Activated T-helper 1 cell treated with anti-CD3 and anti-CD28 coated beads, Interleukin-12 subunit alpha, Interleukin-12 subunit beta, Interleukin-2, Interleukin-4 antibody, amounts not matched to agents 30 ng/mL and 10 ng/mL and 1 ng/mL, durations not matched to agents 14 hours and 24 hours and 36 hours (primary cell): ENCODE measurements at regions not wholly inside any gene's neighbourhood (a gene's known extent, or its start where the extent isn't known, plus 50 kb on each side); places are given as distances from the start of the nearest gene placed in this dataset.

ENCODE experiments used
- DNase-seq: peaks from one replicate; pipeline ENCODE4 v3.0.0; 2021; ENCODE audit warnings: low spot score
- H3K27ac Mint-ChIP-seq: one replicate; pipeline ENCODE4 v1.8.0; 2021; ENCODE audit warnings: mild to moderate bottlenecking, mixed read lengths
- H3K27me3 Mint-ChIP-seq: one replicate; pipeline ENCODE4 v1.8.0; 2022; ENCODE audit warnings: mild to moderate bottlenecking, moderate library complexity, mixed read lengths; ENCODE audit not compliant: insufficient read depth
- H3K36me3 Mint-ChIP-seq: one replicate; pipeline ENCODE4 v1.8.0; 2021; ENCODE audit warnings: low read depth, mixed read lengths
- H3K4me1 Mint-ChIP-seq: one replicate; pipeline ENCODE4 v1.8.0; 2021; ENCODE audit warnings: low read depth, mixed read lengths
- H3K4me3 Mint-ChIP-seq: one replicate; pipeline ENCODE4 v1.8.0; 2021; ENCODE audit warnings: mild to moderate bottlenecking, moderate library complexity, mixed read lengths
- H3K9me3 Mint-ChIP-seq: one replicate; pipeline ENCODE4 v1.8.0; 2021; ENCODE audit warnings: mixed read lengths
- intact Hi-C: fragments of 100-400 bp; cut with micrococcal nuclease; formaldehyde crosslinking; loops from one replicate; pipeline ENCODE4 v1.15.1; 2024

GRCh38 chr15:85847031-85847430 is 52.3 kb upstream of the KLHL25 start:
- peaks cover 28% of the 10 kb centered on the region for H3K27me3 Mint-ChIP-seq
- H3K36me3 Mint-ChIP-seq, result no peaks in the 10 kb centered on the region
- H3K27ac Mint-ChIP-seq, result no peak overlapping the region
- H3K4me1 Mint-ChIP-seq, result no peaks in the 10 kb centered on the region
- no peak for DNase-seq
- no peak overlapping the region for H3K4me3 Mint-ChIP-seq
- no peaks in the 10 kb centered on the region for H3K9me3 Mint-ChIP-seq
- intact Hi-C loops, result loop anchor here (10.0 kb wide), 2 partner anchors 232 to 552 kb away; no protein-coding TSS in a partner anchor

- Mint-ChIP-seq H3K4me1 (peaks cover 6% of the 10 kb centered on the region), H3K27me3 (peaks cover 30% of the 10 kb centered on the region), H3K36me3 (no peaks in the 10 kb centered on the region), H3K27ac (no peak overlapping the region), H3K4me3 (no peak overlapping the region), H3K9me3 (no peaks in the 10 kb centered on the region)
- intact Hi-C loops, result loop anchor here (10.0 kb wide), 2 partner anchors 235 to 555 kb away; no protein-coding TSS in a partner anchor
- DNase-seq, result no peak
Observed at GRCh38 chr15:85849946-85850345, 55.2 kb upstream of the KLHL25 start.

- Mint-ChIP-seq H3K9me3 (no peaks in the 10 kb centered on the region), H3K4me1 (peaks cover 6% of the 10 kb centered on the region), H3K36me3 (no peaks in the 10 kb centered on the region), H3K4me3 (no peak overlapping the region), H3K27me3 (peaks cover 20% of the 10 kb centered on the region), H3K27ac (no peak overlapping the region)
- intact Hi-C loops, result no loop called here
- DNase-seq, result no peak
Observed at GRCh38 chr15:85852969-85853368, 58.2 kb upstream of the KLHL25 start.

- DNase-seq, result peak; percentile 33
- Mint-ChIP-seq H3K4me1 (peaks cover 11% of the 10 kb centered on the region), H3K4me3 (no peak overlapping the region), H3K9me3 (no peaks in the 10 kb centered on the region), H3K27me3 (peaks cover 28% of the 10 kb centered on the region), H3K36me3 (no peaks in the 10 kb centered on the region), H3K27ac (no peak overlapping the region)
- intact Hi-C loops, result loop anchor here (2.0 kb wide), 1 partner anchor 1750 kb away; no protein-coding TSS in a partner anchor
Observed at GRCh38 chr15:85854345-85855097, 59.8 kb upstream of the KLHL25 start.

GRCh38 chr15:85858586-85859375 is 64.1 kb upstream of the KLHL25 start:
- Mint-ChIP-seq H3K4me3 (peak overlapping the region; percentile 37), H3K36me3 (no peaks in the 10 kb centered on the region), H3K9me3 (no peaks in the 10 kb centered on the region), H3K27me3 (peaks cover 25% of the 10 kb centered on the region), H3K4me1 (peaks cover 11% of the 10 kb centered on the region), H3K27ac (no peak overlapping the region)
- intact Hi-C loops, result loop anchor here (2.0 kb wide), 1 partner anchor 884 kb away; no protein-coding TSS in a partner anchor
- DNase-seq, result peak; percentile 64

GRCh38 chr15:85859671-85860070 is 64.9 kb upstream of the KLHL25 start:
- intact Hi-C loops, result loop anchor here (2.0 kb wide), 1 partner anchor 883 kb away; no protein-coding TSS in a partner anchor
- no peaks in the 10 kb centered on the region for H3K9me3 Mint-ChIP-seq
- H3K4me3 Mint-ChIP-seq, result no peak overlapping the region
- no peak for DNase-seq
- H3K27ac Mint-ChIP-seq, result no peak overlapping the region
- H3K36me3 Mint-ChIP-seq, result no peaks in the 10 kb centered on the region
- peaks cover 20% of the 10 kb centered on the region for H3K27me3 Mint-ChIP-seq
- H3K4me1 Mint-ChIP-seq, result peaks cover 5% of the 10 kb centered on the region

- Mint-ChIP-seq H3K4me1 (peaks cover 5% of the 10 kb centered on the region), H3K4me3 (no peak overlapping the region), H3K9me3 (no peaks in the 10 kb centered on the region), H3K27ac (no peak overlapping the region), H3K36me3 (no peaks in the 10 kb centered on the region), H3K27me3 (peaks cover 22% of the 10 kb centered on the region)
- no peak for DNase-seq
- intact Hi-C loops, result no loop called here
Observed at GRCh38 chr15:85860394-85861161, 65.9 kb upstream of the KLHL25 start.

- Mint-ChIP-seq H3K36me3 (no peaks in the 10 kb centered on the region), H3K4me3 (no peak overlapping the region), H3K4me1 (no peaks in the 10 kb centered on the region), H3K27me3 (peaks cover 13% of the 10 kb centered on the region), H3K27ac (no peak overlapping the region), H3K9me3 (no peaks in the 10 kb centered on the region)
- no peak for DNase-seq
- intact Hi-C loops, result no loop called here
Observed at GRCh38 chr15:85865070-85865684, 70.5 kb upstream of the KLHL25 start.

- H3K36me3 Mint-ChIP-seq, result no peaks in the 10 kb centered on the region
- H3K4me3 Mint-ChIP-seq, result no peak overlapping the region
- no peaks in the 10 kb centered on the region for H3K4me1 Mint-ChIP-seq
- intact Hi-C loops, result no loop called here
- H3K9me3 Mint-ChIP-seq, result no peaks in the 10 kb centered on the region
- DNase-seq, result no peak
- H3K27ac Mint-ChIP-seq, result no peak overlapping the region
- peaks cover 13% of the 10 kb centered on the region for H3K27me3 Mint-ChIP-seq
Observed at GRCh38 chr15:85867250-85867649, 72.5 kb upstream of the KLHL25 start.

GRCh38 chr15:85869124-85869523 is 74.4 kb upstream of the KLHL25 start:
- intact Hi-C loops, result no loop called here
- H3K27me3 Mint-ChIP-seq, result peaks cover 13% of the 10 kb centered on the region
- no peak overlapping the region for H3K4me3 Mint-ChIP-seq

GRCh38 chr15:85870216-85871014 is 75.7 kb upstream of the KLHL25 start:
- peaks cover 12% of the 10 kb centered on the region for H3K27me3 Mint-ChIP-seq
- intact Hi-C loops, result no loop called here
- no peaks in the 10 kb centered on the region for H3K9me3 Mint-ChIP-seq
- no peaks in the 10 kb centered on the region for H3K4me1 Mint-ChIP-seq
- H3K36me3 Mint-ChIP-seq, result no peaks in the 10 kb centered on the region
- no peak overlapping the region for H3K27ac Mint-ChIP-seq
- no peak for DNase-seq
- H3K4me3 Mint-ChIP-seq, result no peak overlapping the region

More at GRCh38 chr15:85869124-85869523, 74.4 kb upstream of the KLHL25 start:
- H3K9me3 Mint-ChIP-seq, result no peaks in the 10 kb centered on the region
- no peak overlapping the region for H3K27ac Mint-ChIP-seq
- DNase-seq, result no peak
- H3K36me3 Mint-ChIP-seq, result no peaks in the 10 kb centered on the region
- H3K4me1 Mint-ChIP-seq, result no peaks in the 10 kb centered on the region

GRCh38 chr15:85871545-85871944 is 76.8 kb upstream of the KLHL25 start:
- intact Hi-C loops, result no loop called here
- peaks cover 14% of the 10 kb centered on the region for H3K27me3 Mint-ChIP-seq
- H3K36me3 Mint-ChIP-seq, result no peaks in the 10 kb centered on the region
- H3K9me3 Mint-ChIP-seq, result no peaks in the 10 kb centered on the region
- DNase-seq, result no peak
- no peak overlapping the region for H3K27ac Mint-ChIP-seq
- H3K4me1 Mint-ChIP-seq, result no peaks in the 10 kb centered on the region
- no peak overlapping the region for H3K4me3 Mint-ChIP-seq
